CD4-positive, alpha-beta T cell treated with Interferon gamma for 1 hour (primary cell): ENCODE measurements at regions not wholly inside any gene's neighbourhood (a gene's known extent, or its start where the extent isn't known, plus 50 kb on each side); places are given as distances from the start of the nearest gene placed in this dataset.
"Not testable (repeated sequence)": the region's sequence is repeated elsewhere in the genome, so short reads cannot be mapped to it uniquely, and the experiment has no call there.

Source experiments
- DNase-seq: peaks from one replicate; pipeline ENCODE4 v3.0.0-alpha.2; 2020

- DNase-seq = no peak
Measured at GRCh38 chr14:81584495-81584894, 50.8 kb upstream of the SEL1L start.

GRCh38 chr14:81589381-81590065, 55.9 kb upstream of the SEL1L start:
- no peak for DNase-seq

- no peak for DNase-seq
Measured at GRCh38 chr14:81591266-81591665, 57.6 kb upstream of the SEL1L start.

- no peak for DNase-seq
Measured at GRCh38 chr14:81594012-81594411, 60.4 kb upstream of the SEL1L start.

- DNase-seq = no peak
Measured at GRCh38 chr14:81605660-81606059, 72.0 kb upstream of the SEL1L start.

GRCh38 chr14:81613341-81614045, 79.8 kb upstream of the SEL1L start:
- DNase-seq = no peak

GRCh38 chr14:81614302-81614701, 80.6 kb upstream of the SEL1L start:
- not testable (repeated sequence) for DNase-seq

GRCh38 chr14:81618695-81619094, 85.0 kb upstream of the SEL1L start:
- DNase-seq = no peak

- no peak for DNase-seq
Measured at GRCh38 chr14:81619816-81620215, 86.2 kb upstream of the SEL1L start.

- DNase-seq = not testable (repeated sequence)
Measured at GRCh38 chr14:81623771-81624396, 90.2 kb upstream of the SEL1L start.

GRCh38 chr14:81625343-81625742, 91.7 kb upstream of the SEL1L start:
- DNase-seq = no peak

- no peak for DNase-seq
Measured at GRCh38 chr14:81632157-81632556, 98.5 kb upstream of the SEL1L start.

- no peak for DNase-seq
Measured at GRCh38 chr14:81633496-81633895, 99.8 kb upstream of the SEL1L start.

GRCh38 chr14:81637639-81638038, 104.0 kb upstream of the SEL1L start:
- DNase-seq = no peak

GRCh38 chr14:81638656-81639280, 105.1 kb upstream of the SEL1L start:
- DNase-seq = no peak

- DNase-seq = no peak
Measured at GRCh38 chr14:81653626-81654025, 120.0 kb upstream of the SEL1L start.

GRCh38 chr14:81655423-81656314, 122.0 kb upstream of the SEL1L start:
- no peak for DNase-seq

GRCh38 chr14:81656811-81657210, 123.2 kb upstream of the SEL1L start:
- no peak for DNase-seq

- no peak for DNase-seq
Measured at GRCh38 chr14:81662066-81662465, 128.4 kb upstream of the SEL1L start.

GRCh38 chr14:81662570-81663197, 129.0 kb upstream of the SEL1L start:
- DNase-seq = no peak

- no peak for DNase-seq
Measured at GRCh38 chr14:81668626-81669274, 135.1 kb upstream of the SEL1L start.

GRCh38 chr14:81669308-81669707, 135.7 kb upstream of the SEL1L start:
- no peak for DNase-seq
